WTC11 (cell line): ENCODE measurements at regions not wholly inside any gene's neighbourhood (a gene's known extent, or its start where the extent isn't known, plus 50 kb on each side); places are given as distances from the start of the nearest gene placed in this dataset.
"Not testable (repeated sequence)": the region's sequence is repeated elsewhere in the genome, so short reads cannot be mapped to it uniquely, and the experiment has no call there.

ENCODE experiments used
- ATAC-seq: fragments of 200-7000 bp; cut with Tn5 transposase; 2 replicates; pipeline ENCODE4 v1.10.0; 2021; ENCODE audit warnings: mild to moderate bottlenecking, moderate library complexity
- CTCF ChIA-PET: fragments of 300-600 bp; sonication (Branson Sonifier 250); formaldehyde crosslinking; loops from one replicate; lab custom pipeline; 2021; ENCODE audit warnings: antibody characterized with exemption; lab: Charles Lee
- POLR2A ChIA-PET: fragments of 350-600 bp; sonication (Branson Sonifier 250); formaldehyde crosslinking; loops from one replicate; lab custom pipeline; 2021; ENCODE audit warnings: antibody characterized with exemption; lab: Charles Lee
- DNase-seq: peaks from one replicate; pipeline ENCODE4 v3.0.0; 2021; ENCODE audit warnings: low spot score
- H3K27ac Mint-ChIP-seq: 2 replicates; pipeline ENCODE4 v1.8.0; 2021; ENCODE audit warnings: mixed read lengths
- H3K27me3 Mint-ChIP-seq: 2 replicates; pipeline ENCODE4 v1.8.0; 2021; ENCODE audit warnings: low read depth, mild to moderate bottlenecking, moderate library complexity, mixed read lengths
- H3K36me3 Mint-ChIP-seq: 2 replicates; pipeline ENCODE4 v1.8.0; 2021; ENCODE audit warnings: mixed read lengths
- H3K4me1 Mint-ChIP-seq: 2 replicates; pipeline ENCODE4 v1.8.0; 2022; ENCODE audit warnings: mixed read lengths
- H3K4me3 Mint-ChIP-seq: 2 replicates; pipeline ENCODE4 v1.8.0; 2021; ENCODE audit warnings: mild to moderate bottlenecking, moderate library complexity, mixed read lengths
- H3K9me3 Mint-ChIP-seq: 2 replicates; pipeline ENCODE4 v1.8.0; 2021; ENCODE audit warnings: mixed read lengths
- CREM ChIP-seq: sonication (generic); formaldehyde crosslinking; IDR thresholded peaks from 2 replicates; pipeline ENCODE4 v1.8.1; 2022; ENCODE audit warnings: mild to moderate bottlenecking, missing genetic modification reagents, moderate library complexity
- E2F5 ChIP-seq: sonication (generic); formaldehyde crosslinking; IDR thresholded peaks from 2 replicates; pipeline ENCODE4 v1.8.1; 2022; ENCODE audit warnings: mild to moderate bottlenecking, moderate library complexity, missing genetic modification reagents
- ELF4 ChIP-seq: sonication (generic); formaldehyde crosslinking; IDR thresholded peaks from 2 replicates; pipeline ENCODE4 v1.8.1; 2022; ENCODE audit warnings: low read depth, mild to moderate bottlenecking, moderate library complexity, missing genetic modification reagents
- EMX1 ChIP-seq: fragments of 250-450 bp; sonication (Bioruptor Pico); IDR thresholded peaks from 2 replicates; pipeline ENCODE4 v1.8.0; 2021; ENCODE audit warnings: mild to moderate bottlenecking
- GABPB1 ChIP-seq: sonication (generic); formaldehyde crosslinking; IDR thresholded peaks from 2 replicates; pipeline ENCODE4 v1.8.1; 2023; ENCODE audit warnings: mild to moderate bottlenecking, missing genetic modification reagents
- GTF2I ChIP-seq: fragments of 250-450 bp; sonication (Bioruptor Pico); conservative IDR thresholded peaks from 2 replicates; pipeline ENCODE4 v1.4.0; 2021; ENCODE audit warnings: mild to moderate bottlenecking
- HMGA2 ChIP-seq: fragments of 250-450 bp; sonication (Bioruptor Pico); IDR thresholded peaks from 2 replicates; pipeline ENCODE4 v1.4.0; 2021; ENCODE audit warnings: mild to moderate bottlenecking, moderate library complexity
- HMGXB4 ChIP-seq: sonication (generic); formaldehyde crosslinking; IDR thresholded peaks from 2 replicates; pipeline ENCODE4 v1.8.1; 2023; ENCODE audit warnings: mild to moderate bottlenecking, moderate library complexity, missing genetic modification reagents
- NFYB ChIP-seq: sonication (generic); formaldehyde crosslinking; conservative IDR thresholded peaks from 2 replicates; pipeline ENCODE4 v1.8.0; 2022; ENCODE audit warnings: low read depth, missing genetic modification reagents
- SMAD3 ChIP-seq: sonication (generic); formaldehyde crosslinking; IDR thresholded peaks from 2 replicates; pipeline ENCODE4 v1.8.0; 2022; ENCODE audit warnings: missing genetic modification reagents, mild to moderate bottlenecking, borderline replicate concordance
- SP1 ChIP-seq: sonication (generic); formaldehyde crosslinking; conservative IDR thresholded peaks from 2 replicates; pipeline ENCODE4 v1.8.1; 2022; ENCODE audit warnings: missing genetic modification reagents
- TCF7 ChIP-seq: sonication (generic); formaldehyde crosslinking; IDR thresholded peaks from 2 replicates; pipeline ENCODE4 v1.8.0; 2022; ENCODE audit warnings: mild to moderate bottlenecking, low read depth, missing genetic modification reagents, moderate library complexity
- USF2 ChIP-seq: sonication (generic); formaldehyde crosslinking; IDR thresholded peaks from 2 replicates; pipeline ENCODE4 v1.8.1; 2023; ENCODE audit warnings: mild to moderate bottlenecking, missing genetic modification reagents, moderate library complexity
- ZBTB21 ChIP-seq: sonication (generic); formaldehyde crosslinking; IDR thresholded peaks from 2 replicates; pipeline ENCODE4 v1.8.1; 2023; ENCODE audit warnings: mild to moderate bottlenecking, missing genetic modification reagents, borderline replicate concordance
- ZMAT4 ChIP-seq: fragments of 250-450 bp; sonication (Bioruptor Pico); IDR thresholded peaks from 2 replicates; pipeline ENCODE4 v1.9.0; 2021; ENCODE audit warnings: mild to moderate bottlenecking
- ZNF281 ChIP-seq: sonication (generic); formaldehyde crosslinking; IDR thresholded peaks from 2 replicates; pipeline ENCODE4 v1.8.0; 2023; ENCODE audit warnings: mild to moderate bottlenecking, missing genetic modification reagents
- ZNF512 ChIP-seq: sonication (generic); formaldehyde crosslinking; IDR thresholded peaks from 2 replicates; pipeline ENCODE4 v1.8.1; 2022; ENCODE audit warnings: missing genetic modification reagents, borderline replicate concordance
- TF ChIP-seq, protein P1 (sequence below): sonication (generic); formaldehyde crosslinking; IDR thresholded peaks from 2 replicates; pipeline ENCODE4 v1.8.0; 2022; ENCODE audit warnings: mild to moderate bottlenecking, missing genetic modification reagents
- TF ChIP-seq, protein P2 (sequence below): sonication (generic); formaldehyde crosslinking; conservative IDR thresholded peaks from 2 replicates; pipeline ENCODE4 v1.8.1; 2023; ENCODE audit warnings: mild to moderate bottlenecking, low read depth, missing genetic modification reagents, moderate library complexity

DNA sequence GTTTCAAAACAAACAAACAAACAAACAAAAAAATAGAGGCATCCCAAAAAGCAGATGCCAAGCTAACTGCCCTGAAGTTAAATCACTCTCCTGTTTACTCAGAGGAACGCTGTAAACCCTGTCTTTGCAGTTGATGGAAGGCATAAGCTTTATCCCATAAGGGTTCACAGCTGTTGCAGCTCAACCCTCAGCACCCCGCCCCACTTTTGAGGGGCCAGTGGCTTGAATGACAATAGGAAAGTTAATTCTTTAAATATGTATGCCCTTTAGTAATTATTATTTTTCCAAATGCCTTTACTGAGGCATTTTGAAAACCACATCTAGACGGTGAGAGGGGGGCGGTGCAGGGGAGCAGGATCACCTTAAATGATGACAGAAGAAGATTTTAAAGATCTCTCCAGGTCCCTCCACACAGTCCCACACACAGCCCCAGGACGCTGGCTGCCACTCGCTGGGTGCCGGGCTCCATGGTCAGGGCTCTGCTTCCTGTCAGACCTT, 272.1 kb downstream of the FAM43A start:
- DNase-seq: no peak
- ChIA-PET CTCF (no interaction called here), POLR2A (no interaction called here)
- TF ChIP-seq E2F5 (CRISPR knock-in tag): no peak
- no peak for TF ChIP-seq ELF4 (CRISPR knock-in tag)
- TF ChIP-seq ZNF512 (CRISPR knock-in tag): no peak
- no peak for TF ChIP-seq CREM (CRISPR knock-in tag)
- no peak for TF ChIP-seq TCF7 (CRISPR knock-in tag)
- TF ChIP-seq GTF2I (CRISPR knock-in tag): no peak
- no peak for TF ChIP-seq NFYB (CRISPR knock-in tag)
- no peak for TF ChIP-seq EMX1 (CRISPR knock-in tag)
- no peak for TF ChIP-seq GABPB1 (CRISPR knock-in tag)
- no peak for TF ChIP-seq SMAD3
- TF ChIP-seq, protein P1, sequence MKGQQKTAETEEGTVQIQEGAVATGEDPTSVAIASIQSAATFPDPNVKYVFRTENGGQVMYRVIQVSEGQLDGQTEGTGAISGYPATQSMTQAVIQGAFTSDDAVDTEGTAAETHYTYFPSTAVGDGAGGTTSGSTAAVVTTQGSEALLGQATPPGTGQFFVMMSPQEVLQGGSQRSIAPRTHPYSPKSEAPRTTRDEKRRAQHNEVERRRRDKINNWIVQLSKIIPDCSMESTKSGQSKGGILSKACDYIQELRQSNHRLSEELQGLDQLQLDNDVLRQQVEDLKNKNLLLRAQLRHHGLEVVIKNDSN (CRISPR knock-in tag): no peak
- TF ChIP-seq ZBTB21 (CRISPR knock-in tag): no peak
- no peak for ATAC-seq
- Mint-ChIP-seq H3K9me3 (no peaks in the 10 kb centered on the region), H3K4me1 (peaks cover 2% of the 10 kb centered on the region; the same call in 1 of the 2 replicates), H3K27ac (no peak overlapping the region), H3K4me3 (no peak overlapping the region), H3K36me3 (no peaks in the 10 kb centered on the region), H3K27me3 (no peaks in the 10 kb centered on the region; the same call in 1 of the 2 replicates)

DNA sequence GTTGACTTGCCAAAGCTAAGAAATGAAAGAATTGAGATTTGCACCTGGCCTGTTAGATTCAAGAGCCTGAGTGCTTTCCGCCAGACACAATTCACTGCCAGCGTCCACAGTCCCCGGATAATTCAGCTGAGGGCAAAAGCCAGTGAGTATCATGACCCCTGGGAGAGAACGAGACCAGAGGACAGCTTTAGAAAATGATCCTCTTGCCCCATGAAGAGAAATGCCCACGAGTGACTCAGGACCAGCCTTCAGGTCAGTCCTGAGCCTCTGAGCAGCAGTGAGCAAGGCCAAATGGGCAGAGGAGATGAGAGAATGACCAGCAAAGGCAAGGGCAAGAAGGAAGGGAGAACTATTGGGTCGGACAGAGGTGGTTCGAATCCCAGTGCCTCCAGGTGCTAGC, 273.5 kb downstream of the FAM43A start:
- CTCF ChIA-PET: interaction anchor here (0.8 kb wide), 1 partner anchor 26 kb away, joined by 3 read pairs; no protein-coding TSS in a partner anchor
- H3K27me3 Mint-ChIP-seq: no peaks in the 10 kb centered on the region; the same call in 1 of the 2 replicates
- POLR2A ChIA-PET: no interaction called here
- ATAC-seq (no peak), DNase-seq (no peak)
- H3K27ac Mint-ChIP-seq: 0 out of 2 replicates have a peak overlapping the region, but pooled peaks have one; percentile 48
- H3K36me3 Mint-ChIP-seq: no peaks in the 10 kb centered on the region
- H3K4me1 Mint-ChIP-seq: no peaks in the 10 kb centered on the region
- H3K9me3 Mint-ChIP-seq: no peaks in the 10 kb centered on the region
- TF ChIP-seq, protein P1 (CRISPR knock-in tag): no peak
- TF ChIP-seq ZMAT4 (no peak), USF2 (no peak), HMGXB4 (CRISPR knock-in tag) (no peak), HMGA2 (no peak), SP1 (CRISPR knock-in tag) (no peak), ZNF281 (CRISPR knock-in tag) (no peak), TCF7 (CRISPR knock-in tag) (no peak), GABPB1 (CRISPR knock-in tag) (no peak)
- TF ChIP-seq, protein P2, sequence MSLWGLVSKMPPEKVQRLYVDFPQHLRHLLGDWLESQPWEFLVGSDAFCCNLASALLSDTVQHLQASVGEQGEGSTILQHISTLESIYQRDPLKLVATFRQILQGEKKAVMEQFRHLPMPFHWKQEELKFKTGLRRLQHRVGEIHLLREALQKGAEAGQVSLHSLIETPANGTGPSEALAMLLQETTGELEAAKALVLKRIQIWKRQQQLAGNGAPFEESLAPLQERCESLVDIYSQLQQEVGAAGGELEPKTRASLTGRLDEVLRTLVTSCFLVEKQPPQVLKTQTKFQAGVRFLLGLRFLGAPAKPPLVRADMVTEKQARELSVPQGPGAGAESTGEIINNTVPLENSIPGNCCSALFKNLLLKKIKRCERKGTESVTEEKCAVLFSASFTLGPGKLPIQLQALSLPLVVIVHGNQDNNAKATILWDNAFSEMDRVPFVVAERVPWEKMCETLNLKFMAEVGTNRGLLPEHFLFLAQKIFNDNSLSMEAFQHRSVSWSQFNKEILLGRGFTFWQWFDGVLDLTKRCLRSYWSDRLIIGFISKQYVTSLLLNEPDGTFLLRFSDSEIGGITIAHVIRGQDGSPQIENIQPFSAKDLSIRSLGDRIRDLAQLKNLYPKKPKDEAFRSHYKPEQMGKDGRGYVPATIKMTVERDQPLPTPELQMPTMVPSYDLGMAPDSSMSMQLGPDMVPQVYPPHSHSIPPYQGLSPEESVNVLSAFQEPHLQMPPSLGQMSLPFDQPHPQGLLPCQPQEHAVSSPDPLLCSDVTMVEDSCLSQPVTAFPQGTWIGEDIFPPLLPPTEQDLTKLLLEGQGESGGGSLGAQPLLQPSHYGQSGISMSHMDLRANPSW: no peak
- H3K4me3 Mint-ChIP-seq: no peak overlapping the region

- DNase-seq, ATAC-seq, H3K9me3 Mint-ChIP-seq, POLR2A ChIA-PET, H3K27ac Mint-ChIP-seq, H3K4me1 Mint-ChIP-seq, H3K27me3 Mint-ChIP-seq, H3K4me3 Mint-ChIP-seq, H3K36me3 Mint-ChIP-seq: not testable (repeated sequence)
- CTCF ChIA-PET: interaction anchor here (0.8 kb wide), 1 partner anchor 25 kb away, joined by 3 read pairs; no protein-coding TSS in a partner anchor
Observed at GRCh38 chr3:194959666-194960065, 274.0 kb downstream of the FAM43A start.
